GM12873 (cell line): ENCODE measurements at regions not wholly inside any gene's neighbourhood (a gene's known extent, or its start where the extent isn't known, plus 50 kb on each side); places are given as distances from the start of the nearest gene placed in this dataset.

Experiments used
- CTCF ChIP-seq: IDR thresholded peaks from 2 replicates; pipeline ENCODE4 v1.5.1; 2012; ENCODE audit warnings: low read depth, mild to moderate bottlenecking, moderate library complexity, low read length, control low read depth; ENCODE audit not compliant: insufficient read depth; ENCODE audit errors: missing control alignments

DNA sequence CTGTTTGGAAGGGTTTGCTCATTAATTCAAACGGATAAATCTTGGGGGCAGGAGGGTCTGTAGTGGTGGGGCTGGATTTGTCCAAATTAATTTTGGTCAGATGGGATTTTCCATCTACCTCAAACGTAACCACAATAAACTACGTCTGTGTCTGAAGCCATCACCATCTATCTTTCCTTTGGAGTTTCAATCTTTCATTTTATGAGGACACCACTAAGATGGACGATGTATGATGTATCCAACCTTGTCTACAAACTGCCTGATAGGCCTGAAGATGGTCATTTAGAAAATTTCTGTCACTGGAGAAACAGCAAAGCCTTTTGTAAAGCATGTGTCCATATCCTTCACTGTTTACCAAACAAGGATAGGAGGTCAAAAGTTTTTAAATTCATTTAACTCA lies 138.6 kb upstream of the MARCKS start:
- no peak for TF ChIP-seq CTCF

DNA sequence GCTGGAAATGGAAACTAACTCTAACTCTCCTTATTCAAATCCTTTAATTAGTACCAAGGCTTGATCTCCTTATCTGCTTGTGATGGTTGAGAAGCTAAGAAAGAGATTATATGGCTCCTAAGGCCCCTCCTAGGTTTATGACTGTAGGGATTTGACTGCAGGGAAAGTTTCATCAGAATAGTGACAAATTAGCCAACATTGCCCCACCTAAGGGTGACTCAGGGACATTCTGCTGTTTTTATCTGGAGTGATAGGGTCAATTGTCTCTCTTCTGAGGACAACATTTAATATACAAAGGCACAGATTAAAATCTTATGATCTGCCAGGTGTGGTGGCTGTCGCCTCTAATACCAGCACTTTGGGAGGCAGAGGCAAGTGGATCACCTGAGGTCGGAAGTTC lies 138.1 kb upstream of the MARCKS start:
- TF ChIP-seq CTCF, result no peak

DNA sequence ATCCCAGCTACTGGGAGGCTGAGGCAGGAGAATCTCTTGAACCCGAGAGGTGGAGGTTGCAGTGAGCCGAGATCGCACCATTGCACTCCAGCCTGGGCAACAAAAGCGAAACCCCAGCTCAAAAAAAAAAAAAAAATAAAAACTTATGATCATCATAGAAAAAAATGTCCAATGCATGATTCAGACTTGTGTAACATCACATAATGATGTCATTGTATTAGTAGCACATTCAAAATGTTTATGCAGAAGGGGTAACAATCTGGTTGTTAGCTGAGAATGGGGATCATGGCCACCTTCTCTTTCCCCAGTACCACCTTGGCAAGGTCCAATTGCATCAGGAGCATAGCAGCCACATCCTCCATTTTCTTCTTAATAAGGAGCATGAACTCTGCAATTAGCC lies 137.6 kb upstream of the MARCKS start:
- TF ChIP-seq CTCF, result no peak

- no peak for TF ChIP-seq CTCF
Observed at GRCh38 chr6:113723182-113723581, 134.0 kb upstream of the MARCKS start.

DNA sequence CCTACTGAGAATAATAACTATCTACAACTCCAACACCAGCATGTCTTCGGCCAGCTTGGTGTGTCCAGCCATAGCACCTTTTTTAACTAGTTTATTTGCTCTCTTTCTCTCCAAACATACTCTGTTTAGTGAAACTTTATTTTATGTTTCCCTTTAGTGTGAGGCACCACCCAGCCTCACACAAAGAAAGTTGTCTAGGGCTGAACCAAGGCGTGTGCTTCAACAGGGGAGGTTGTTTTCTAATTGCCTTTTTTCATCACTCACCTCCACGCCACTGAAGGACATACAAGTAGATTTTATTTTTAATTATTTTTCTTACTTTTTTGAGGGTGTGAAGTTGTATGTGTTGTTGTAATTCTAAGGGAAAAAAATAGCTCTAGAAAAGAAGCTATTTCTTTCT lies 125.6 kb upstream of the MARCKS start:
- TF ChIP-seq CTCF, result no peak

- no peak for TF ChIP-seq CTCF
Observed at GRCh38 chr6:113732384-113732966, 124.7 kb upstream of the MARCKS start.

- TF ChIP-seq CTCF, result no peak
Observed at GRCh38 chr6:113733381-113733780, 123.8 kb upstream of the MARCKS start.

DNA sequence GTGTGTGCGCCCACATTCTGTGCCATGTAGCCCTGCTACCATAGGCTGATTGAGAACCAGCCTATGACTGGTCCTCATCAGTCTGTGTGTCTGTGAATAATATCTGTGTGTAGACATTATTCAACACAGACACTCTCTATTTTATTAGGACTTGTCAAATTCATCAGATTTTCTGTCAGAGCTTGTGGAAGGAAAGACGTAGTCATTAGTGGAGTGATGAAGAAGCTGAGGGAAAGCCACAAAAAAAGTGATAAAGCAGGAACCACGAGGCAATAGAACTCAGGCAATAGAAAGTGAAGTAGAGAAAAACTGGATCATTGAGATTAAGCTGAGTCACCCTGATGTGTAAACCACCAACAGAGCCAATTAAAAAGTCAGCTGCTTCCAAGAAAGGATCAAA lies 122.2 kb upstream of the MARCKS start:
- TF ChIP-seq CTCF, result no peak
